GM12878 (cell line): ENCODE measurements at regions not wholly inside any gene's neighbourhood (a gene's known extent, or its start where the extent isn't known, plus 50 kb on each side); places are given as distances from the start of the nearest gene placed in this dataset.

Experiments
- ATAC-seq: fragments of 200-7000 bp; cut with Tn5 transposase; 3 replicates; pipeline ENCODE4 v1.9.1; 2020; ENCODE audit warnings: mild to moderate bottlenecking, moderate library complexity
- BruUV-seq: library from RNA; stranded (reverse); fragments of 400-500 nt; replicated peaks from 2 replicates; lab custom pipeline; 2021; lab: Mats Ljungman, UMichigan
- CTCF ChIA-PET: fragments of 300-600 bp; sonication (Branson Sonifier 250); formaldehyde crosslinking; extraction: SDS; loops from one replicate; lab custom pipeline; 2021; ENCODE audit warnings: inconsistent platforms; lab: Yijun Ruan, JAX
- POLR2A ChIA-PET: fragments of 350-600 bp; formaldehyde crosslinking; extraction: SDS; loops from one replicate; lab custom pipeline; 2021; ENCODE audit warnings: inconsistent platforms; lab: Charles Lee
- RAD21 ChIA-PET: fragments of 300-600 bp; sonication (Branson Sonifier 250); formaldehyde crosslinking; loops from one replicate; lab custom pipeline; 2023; ENCODE audit warnings: antibody characterized with exemption; ENCODE audit not compliant: unreplicated experiment; lab: Charles Lee
- SMC1A ChIA-PET: fragments of 300-600 bp; sonication (Branson Sonifier 250); formaldehyde crosslinking; loops from one replicate; lab custom pipeline; 2023; ENCODE audit not compliant: unreplicated experiment, uncharacterized antibody; lab: Charles Lee
- DNase-seq: peaks from one replicate; pipeline ENCODE4 v3.0.0-alpha.2; 2011; ENCODE audit warnings: low read depth, low spot score
- FAIRE-seq: peaks from 3 replicates; lab custom pipeline; 2011; peaks lifted over from hg19 to GRCh38; lab: Jason Lieb, UNC
- H2AFZ ChIP-seq: 2 replicates; pipeline ENCODE4 v1.6.0; 2011; ENCODE audit warnings: low read depth, low read length, control low read depth; ENCODE audit not compliant: control insufficient read depth
- H3K27ac ChIP-seq: 2 replicates; pipeline ENCODE4 v1.5.1; 2011; ENCODE audit warnings: control low read depth; ENCODE audit not compliant: control insufficient read depth, insufficient read depth
- H3K27me3 ChIP-seq, 2 experiments: replicated peaks in 1 of 2; 2 replicates each; pipeline versions ENCODE4 v1.6.0 to v1.6.1; 2011; ENCODE audit warnings: low read length in 1 of 2; ENCODE audit not compliant: control insufficient read depth in 2 of 2, insufficient read depth in 2 of 2
- H3K36me3 ChIP-seq, 2 experiments: 2 replicates each; pipeline ENCODE4 v1.5.1; 2011; ENCODE audit warnings: low read length in 1 of 2; ENCODE audit not compliant: control insufficient read depth in 2 of 2, insufficient read depth in 2 of 2
- H3K4me1 ChIP-seq: 2 replicates; pipeline ENCODE4 v1.6.1; 2011; ENCODE audit warnings: mild to moderate bottlenecking, low read length, moderate library complexity, mixed read lengths; ENCODE audit not compliant: control insufficient read depth, insufficient read depth
- H3K4me2 ChIP-seq: 2 replicates; pipeline ENCODE4 v1.6.0; 2011; ENCODE audit warnings: control low read depth; ENCODE audit not compliant: control insufficient read depth, insufficient read depth
- H3K4me3 ChIP-seq: fragments of 200-600 bp; sonication (generic); 2 replicates; pipeline ENCODE4 v1.5.1; 2016
- H3K79me2 ChIP-seq: 2 replicates; pipeline ENCODE4 v1.6.0; 2011; ENCODE audit warnings: low read length; ENCODE audit not compliant: control insufficient read depth, insufficient read depth
- H3K9ac ChIP-seq: 2 replicates; pipeline ENCODE4 v1.8.0; 2011; ENCODE audit warnings: low read length, control low read depth, mixed read lengths; ENCODE audit not compliant: control insufficient read depth, insufficient read depth
- H3K9me3 ChIP-seq: replicated peaks from 3 replicates; pipeline ENCODE4 v1.5.1; 2011; ENCODE audit warnings: mild to moderate bottlenecking, low read length; ENCODE audit not compliant: control insufficient read depth, insufficient read depth
- H4K20me1 ChIP-seq: 2 replicates; pipeline ENCODE4 v1.6.0; 2011; ENCODE audit not compliant: control insufficient read depth, insufficient read depth
- CEBPB ChIP-seq, 2 experiments: fragments of 150-350 bp in 1 of 2; IDR thresholded peaks; 2 replicates each; pipeline ENCODE4 v1.6.1; 2012 to 2014; ENCODE audit warnings: low read depth in 2 of 2, low read length in 2 of 2, borderline replicate concordance in 1 of 2, inconsistent platforms in 1 of 2
- EGR1 ChIP-seq, 2 experiments: IDR thresholded peaks; 1 replicate in 1 of 2; 2 replicates in 1 of 2; pipeline ENCODE4 v1.6.1; 2011 to 2012; ENCODE audit warnings: low read depth in 2 of 2, low read length in 2 of 2, borderline replicate concordance in 1 of 2, mild to moderate bottlenecking in 1 of 2, moderate library complexity in 1 of 2
- ELK1 ChIP-seq: IDR thresholded peaks from 2 replicates; pipeline ENCODE4 v1.6.1; 2012; ENCODE audit warnings: low read depth, low read length, improper control_type of control experiment
- ETV6 ChIP-seq, 2 experiments: fragments of 450-650 bp in 1 of 2; IDR thresholded peaks in 1 of 2; conservative IDR thresholded peaks in 1 of 2; 2 replicates each; pipeline ENCODE4 v1.6.1; 2014; ENCODE audit warnings: antibody characterized with exemption in 1 of 2, borderline replicate concordance in 1 of 2, low read depth in 1 of 2, mild to moderate bottlenecking in 1 of 2, moderate library complexity in 1 of 2
- FOXM1 ChIP-seq: IDR thresholded peaks from 2 replicates; pipeline ENCODE4 v1.6.1; 2012; ENCODE audit warnings: low read depth, mild to moderate bottlenecking, inconsistent platforms, low read length, moderate library complexity
- GABPA ChIP-seq: IDR thresholded peaks from 2 replicates; pipeline ENCODE4 v1.6.1; 2014; ENCODE audit warnings: antibody characterized with exemption, low read depth, mild to moderate bottlenecking, inconsistent platforms
- HDAC2 ChIP-seq: fragments of 200-600 bp; sonication (generic); IDR thresholded peaks from 2 replicates; pipeline ENCODE4 v1.6.1; 2017
- IRF4 ChIP-seq: IDR thresholded peaks from 2 replicates; pipeline ENCODE4 v1.6.1; 2011; ENCODE audit warnings: low read depth, low read length
- KDM1A ChIP-seq: fragments of 200-600 bp; sonication (generic); IDR thresholded peaks from 2 replicates; pipeline ENCODE4 v1.6.1; 2016; ENCODE audit warnings: borderline replicate concordance
- MLLT1 ChIP-seq: fragments of 450-650 bp; IDR thresholded peaks from 2 replicates; pipeline ENCODE4 v1.6.1; 2016; ENCODE audit warnings: mild to moderate bottlenecking
- NR2C1 ChIP-seq: fragments of 450-650 bp; IDR thresholded peaks from 2 replicates; pipeline ENCODE4 v1.6.1; 2017; ENCODE audit warnings: antibody characterized with exemption, mild to moderate bottlenecking, moderate library complexity
- POLR2AphosphoS2 ChIP-seq: IDR thresholded peaks from 2 replicates; pipeline ENCODE4 v1.6.1; 2011; ENCODE audit warnings: low read depth, mild to moderate bottlenecking, low read length, improper control_type of control experiment, moderate library complexity
- RB1 ChIP-seq: fragments of 450-650 bp; formaldehyde crosslinking; IDR thresholded peaks from 2 replicates; pipeline ENCODE4 v1.6.1; 2017; ENCODE audit warnings: mild to moderate bottlenecking, borderline replicate concordance
- RFX5 ChIP-seq: IDR thresholded peaks from 2 replicates; pipeline ENCODE4 v1.6.1; 2011; ENCODE audit warnings: low read depth, low read length, improper control_type of control experiment
- SREBF2 ChIP-seq: IDR thresholded peaks from 2 replicates; pipeline ENCODE4 v1.6.1; 2012; ENCODE audit warnings: mild to moderate bottlenecking, low read length
- TARDBP ChIP-seq: IDR thresholded peaks from 2 replicates; pipeline ENCODE4 v1.6.1; 2016; ENCODE audit warnings: borderline replicate concordance
- TCF12 ChIP-seq: IDR thresholded peaks from 2 replicates; pipeline ENCODE4 v1.6.1; 2011; ENCODE audit warnings: low read depth, mild to moderate bottlenecking, low read length
- TCF3 ChIP-seq: IDR thresholded peaks from 2 replicates; pipeline ENCODE4 v1.6.1; 2012; ENCODE audit warnings: low read depth, mild to moderate bottlenecking, low read length, borderline replicate concordance; ENCODE audit not compliant: insufficient read depth
- ZBTB33 ChIP-seq: fragments of 450-650 bp; IDR thresholded peaks from 2 replicates; pipeline ENCODE4 v1.6.1; 2017; ENCODE audit warnings: mild to moderate bottlenecking
- ZNF24 ChIP-seq: fragments of 450-650 bp; IDR thresholded peaks from 2 replicates; pipeline ENCODE4 v1.6.1; 2017; ENCODE audit warnings: antibody characterized with exemption, mild to moderate bottlenecking
- WGBS: methylation state at CpG from one replicate; pipeline ENCODE4 v1.1.6; 2016; ENCODE audit warnings: low lambda C conversion rate; ENCODE audit not compliant: insufficient replicate concordance, insufficient coverage; ENCODE audit errors: missing lambda C conversion rate; 5-methylcytosine and 5-hydroxymethylcytosine counted together
- in situ Hi-C: fragments of 300-500 bp; cut with MboI; formaldehyde crosslinking; loops from 9 replicates; pipeline ENCODE4 v1.14.3; 2018; ENCODE audit warnings: mixed read lengths
- intact Hi-C: fragments of 100-400 bp; cut with micrococcal nuclease; formaldehyde crosslinking; loops from one replicate; pipeline ENCODE4 v1.14.2; 2022; ENCODE audit not compliant: unreplicated experiment

- Histone ChIP-seq H3K79me2 (no peaks in the 10 kb centered on the region), H3K4me2 (no peak overlapping the region), H3K4me1 (no peaks in the 10 kb centered on the region), H3K27me3 (no peaks in the 10 kb centered on the region), H2AFZ (no peak overlapping the region), H3K9me3 (no peaks in the 10 kb centered on the region), H3K36me3 (no peaks in the 10 kb centered on the region), H4K20me1 (no peaks in the 10 kb centered on the region), H3K9ac (no peak overlapping the region), H3K27ac (no peak overlapping the region), H3K4me3 (no peak overlapping the region)
- POLR2A ChIA-PET, result no interaction called here
- no peak for TF ChIP-seq EGR1 (IDR thresholded peaks at IDR 0.05; ENCODE audit: borderline replicate concordance in 1 of 2, low read depth in 2 of 2, low read length in 2 of 2)
- TF ChIP-seq CEBPB (IDR thresholded peaks at IDR 0.05; ENCODE audit: borderline replicate concordance in 1 of 2, low read depth in 2 of 2, low read length in 2 of 2), result no peak
- TF ChIP-seq ELK1, result no peak
- no peak for TF ChIP-seq ETV6 (conservative IDR thresholded peaks at IDR 0.05 in 1 of 2, IDR thresholded peaks at IDR 0.05 in 1 of 2; ENCODE audit: borderline replicate concordance in 1 of 2, low read depth in 1 of 2)
- no peak for TF ChIP-seq FOXM1
- no peak for TF ChIP-seq POLR2AphosphoS2
- TF ChIP-seq GABPA, result no peak
- TF ChIP-seq SREBF2, result no peak
- TF ChIP-seq RFX5, result no peak
- no peak for TF ChIP-seq TARDBP
- TF ChIP-seq MLLT1, result no peak
- no peak for TF ChIP-seq HDAC2
- no peak for TF ChIP-seq ZNF24
- TF ChIP-seq TCF3, result no peak
- TF ChIP-seq ZBTB33, result no peak
- no peak for TF ChIP-seq TCF12
- no peak for TF ChIP-seq NR2C1
- TF ChIP-seq IRF4, result no peak
- no peak for TF ChIP-seq RB1
- no peak for TF ChIP-seq KDM1A
- FAIRE-seq (no peak), ATAC-seq (no peak), DNase-seq (no peak)
- CTCF ChIA-PET, result no interaction called here
- SMC1A ChIA-PET, result no interaction called here
- 43% methylated on average over 5 of the region's 5 CpGs for WGBS
- intact Hi-C loops (no loop called here), in situ Hi-C loops (no loop called here)
- RAD21 ChIA-PET, result no interaction called here
- BruUV-seq, result no TSS peak
Measured at GRCh38 chr7:68739306-68739705, 859.0 kb upstream of the AUTS2 start.
